Skin epidermis (tissue), 12 donors: ENCODE measurements at regions not wholly inside any gene's neighbourhood (a gene's known extent, or its start where the extent isn't known, plus 50 kb on each side); places are given as distances from the start of the nearest gene placed in this dataset.
A peak's percentile ranks its signal among the peaks of the same experiment; 100 is the strongest.
"Not testable (repeated sequence)": the region's sequence is repeated elsewhere in the genome, so short reads cannot be mapped to it uniquely, and the experiment has no call there.

Source experiments
- H3K27ac ChIP-seq, 21 experiments: fragments of 200-600 bp; sonication (generic) in 11 of 21; one replicate each; pipeline ENCODE4 v1.5.0; 2020; ENCODE audit warnings: mild to moderate bottlenecking in 3 of 21, inconsistent platforms in 2 of 21, moderate library complexity in 2 of 21
- H3K4me3 ChIP-seq, 7 experiments: fragments of 200-600 bp; sonication (generic) in 2 of 7; one replicate each; pipeline ENCODE4 v1.5.0; 2020; ENCODE audit warnings: inconsistent platforms in 2 of 7, mild to moderate bottlenecking in 2 of 7, moderate library complexity in 1 of 7

- Histone ChIP-seq H3K27ac (no peak overlapping the region), H3K4me3 (no peak overlapping the region)
These were observed 462.9 kb downstream of the RAB38 start for GRCh38 chr11:87712391-87712790.

DNA sequence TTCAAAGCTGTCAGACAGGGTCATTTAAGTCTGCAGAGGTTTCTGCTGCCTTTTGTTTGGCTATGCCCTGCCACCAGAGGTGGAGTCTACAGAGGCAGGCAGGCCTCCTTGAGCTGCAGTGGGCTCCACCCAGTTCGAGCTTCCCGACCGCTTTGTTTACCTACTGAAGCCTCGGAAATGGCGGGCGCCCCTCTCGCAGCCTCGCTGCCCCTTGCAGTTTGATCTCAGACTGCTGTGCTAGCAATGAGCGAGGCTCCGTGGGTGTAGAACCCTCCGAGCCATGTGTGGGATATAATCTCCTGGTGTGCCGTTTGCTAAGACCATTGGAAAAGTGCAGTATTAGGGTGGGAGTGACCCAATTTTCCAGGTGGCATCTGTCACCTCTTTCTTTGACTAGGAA lies 471.7 kb downstream of the RAB38 start:
- not testable (repeated sequence) for H3K27ac ChIP-seq, H3K4me3 ChIP-seq

- Histone ChIP-seq H3K4me3 (no peak overlapping the region), H3K27ac (no peak overlapping the region)
These were observed 499.2 kb downstream of the RAB38 start for GRCh38 chr11:87675993-87676392.

DNA sequence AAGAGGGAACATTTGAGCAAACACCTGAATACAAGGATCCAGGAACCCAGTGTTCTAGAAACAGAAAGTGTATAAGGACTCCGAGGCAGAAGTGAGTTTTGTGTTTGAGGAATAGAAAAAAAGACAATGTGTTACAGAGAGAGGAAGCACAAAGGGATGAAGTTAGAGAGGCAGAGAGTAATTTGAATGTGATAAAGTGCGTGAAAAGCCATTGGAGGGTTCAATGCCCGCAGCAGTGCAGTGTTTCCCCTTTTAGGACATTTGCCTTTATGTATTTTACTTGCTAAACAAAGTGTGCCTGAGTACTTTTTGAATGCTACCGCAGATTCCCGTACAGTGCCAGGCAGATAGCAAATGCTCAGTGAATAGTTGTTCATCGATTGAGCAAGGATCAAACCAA lies 508.5 kb downstream of the RAB38 start:
- Histone ChIP-seq H3K4me3 (no peak overlapping the region), H3K27ac (no peak overlapping the region)

GRCh38 chr11:87662287-87662686 lies 513.0 kb downstream of the RAB38 start:
- Histone ChIP-seq H3K27ac (peak overlapping the region in 1 of 21 experiments; percentile 14), H3K4me3 (no peak overlapping the region)

- Histone ChIP-seq H3K4me3 (no peak overlapping the region), H3K27ac (peak overlapping the region in 1 of 21 experiments; percentile 50)
These were observed 514.1 kb downstream of the RAB38 start for GRCh38 chr11:87660926-87661660.

GRCh38 chr11:87659807-87660206 lies 515.4 kb downstream of the RAB38 start:
- no peak overlapping the region for H3K27ac ChIP-seq

DNA sequence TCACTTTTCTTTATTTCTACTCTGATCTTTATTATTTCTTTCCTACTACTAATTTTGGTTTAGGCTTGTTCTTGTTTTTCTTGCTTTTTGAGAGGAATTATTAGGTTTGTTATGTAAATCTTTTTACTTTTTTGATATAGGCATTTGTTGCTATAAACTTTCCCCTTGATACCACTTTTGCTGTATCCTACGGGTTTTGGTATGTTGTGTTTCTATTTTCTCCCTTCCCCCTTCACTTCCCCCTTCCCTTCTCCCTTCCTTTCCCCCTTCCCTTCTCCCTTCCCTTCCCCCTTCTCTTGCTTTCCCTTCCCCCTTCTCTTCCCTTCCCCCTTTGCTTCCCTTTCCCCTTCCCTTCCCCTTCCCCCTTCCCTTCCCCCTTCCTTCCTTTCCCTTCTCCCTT lies 529.6 kb downstream of the RAB38 start:
- Histone ChIP-seq H3K27ac (no peak overlapping the region), H3K4me3 (no peak overlapping the region)

More at GRCh38 chr11:87659807-87660206, 515.4 kb downstream of the RAB38 start:
- H3K4me3 ChIP-seq = no peak overlapping the region

DNA sequence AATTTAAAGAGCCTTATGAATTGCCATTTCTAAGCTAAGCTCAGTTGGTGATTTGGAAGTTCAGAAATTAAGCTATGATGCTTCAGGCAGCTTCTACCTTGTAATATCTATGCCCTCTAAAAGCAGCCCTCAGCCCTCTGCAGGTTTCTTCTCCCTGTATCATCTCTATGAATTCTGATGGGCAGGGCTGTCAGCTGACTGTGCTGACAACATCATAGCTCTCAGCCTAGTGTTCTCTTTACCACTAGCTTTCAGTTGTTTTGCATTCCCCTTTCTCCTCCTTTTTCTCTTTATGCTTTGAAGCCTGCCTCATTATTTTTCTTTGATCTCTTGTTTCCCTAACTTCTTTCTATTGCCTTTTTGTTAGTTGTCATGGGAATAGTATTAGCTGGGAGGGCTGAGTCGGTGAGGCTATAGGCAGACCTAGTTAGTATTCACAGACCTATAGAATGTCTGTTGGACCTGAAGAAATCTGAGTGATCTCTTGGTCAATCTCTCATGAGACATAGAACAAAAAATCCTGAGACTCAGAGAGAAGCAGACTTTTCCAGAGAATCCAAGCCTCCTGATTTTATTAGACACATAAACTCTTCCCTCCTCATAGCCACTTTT lies 535.4 kb downstream of the RAB38 start:
- no peak overlapping the region for H3K27ac ChIP-seq
- H3K4me3 ChIP-seq = no peak overlapping the region

- no peak overlapping the region for H3K4me3 ChIP-seq
- H3K27ac ChIP-seq = no peak overlapping the region
These were observed 540.2 kb downstream of the RAB38 start for GRCh38 chr11:87635001-87635400.

DNA sequence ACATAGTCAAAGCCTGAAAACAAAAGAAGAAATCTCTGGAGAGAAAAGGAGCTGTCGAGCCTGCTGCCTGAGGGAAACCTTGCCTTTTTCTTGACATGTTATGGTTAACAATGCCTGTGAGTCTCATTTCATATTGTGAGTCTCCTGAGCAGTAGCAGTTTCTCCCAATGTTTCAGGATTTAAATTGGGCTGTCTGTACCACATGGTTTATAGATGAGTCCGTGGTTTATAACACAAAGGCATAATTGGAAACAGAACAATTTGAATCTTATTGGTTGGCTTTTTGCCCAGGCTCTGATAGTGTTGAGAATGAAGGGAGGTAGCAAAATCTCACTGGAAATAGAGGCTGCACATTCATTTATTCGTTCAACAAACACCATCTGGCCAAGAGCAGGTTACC lies 540.9 kb downstream of the RAB38 start:
- H3K27ac ChIP-seq = no peak overlapping the region

GRCh38 chr11:87628957-87629356 lies 546.3 kb downstream of the RAB38 start:
- Histone ChIP-seq H3K27ac (no peak overlapping the region), H3K4me3 (no peak overlapping the region)

More for the DNA sequence above, 540.9 kb downstream of the RAB38 start:
- H3K4me3 ChIP-seq = no peak overlapping the region

DNA sequence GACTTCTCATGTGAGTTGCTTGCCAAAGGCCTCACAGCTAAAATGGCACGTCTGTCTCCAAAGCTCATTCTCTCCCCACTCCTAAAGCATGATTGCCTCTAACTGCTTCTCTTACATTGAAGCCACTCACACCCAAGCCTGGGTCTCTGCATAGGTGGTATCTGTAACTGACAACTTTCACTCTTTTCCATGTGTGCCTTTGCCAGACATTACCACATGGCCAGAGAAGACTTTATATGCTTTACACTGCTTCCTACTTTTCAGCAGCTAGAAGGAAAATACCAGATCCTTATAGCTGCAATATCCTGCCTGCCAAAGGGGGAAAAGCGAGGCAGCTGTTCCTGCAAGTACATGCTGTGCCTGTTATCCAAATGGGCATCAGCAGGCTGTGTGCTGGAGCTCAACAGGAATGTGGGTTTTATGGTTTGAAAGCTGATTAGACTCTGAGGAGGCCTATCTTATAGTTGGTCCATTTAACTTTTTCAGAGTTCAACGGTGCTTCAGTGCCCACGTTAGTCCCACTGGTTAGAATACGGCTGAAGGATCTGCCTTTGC lies 547.1 kb downstream of the RAB38 start:
- Histone ChIP-seq H3K4me3 (no peak overlapping the region), H3K27ac (no peak overlapping the region)

DNA sequence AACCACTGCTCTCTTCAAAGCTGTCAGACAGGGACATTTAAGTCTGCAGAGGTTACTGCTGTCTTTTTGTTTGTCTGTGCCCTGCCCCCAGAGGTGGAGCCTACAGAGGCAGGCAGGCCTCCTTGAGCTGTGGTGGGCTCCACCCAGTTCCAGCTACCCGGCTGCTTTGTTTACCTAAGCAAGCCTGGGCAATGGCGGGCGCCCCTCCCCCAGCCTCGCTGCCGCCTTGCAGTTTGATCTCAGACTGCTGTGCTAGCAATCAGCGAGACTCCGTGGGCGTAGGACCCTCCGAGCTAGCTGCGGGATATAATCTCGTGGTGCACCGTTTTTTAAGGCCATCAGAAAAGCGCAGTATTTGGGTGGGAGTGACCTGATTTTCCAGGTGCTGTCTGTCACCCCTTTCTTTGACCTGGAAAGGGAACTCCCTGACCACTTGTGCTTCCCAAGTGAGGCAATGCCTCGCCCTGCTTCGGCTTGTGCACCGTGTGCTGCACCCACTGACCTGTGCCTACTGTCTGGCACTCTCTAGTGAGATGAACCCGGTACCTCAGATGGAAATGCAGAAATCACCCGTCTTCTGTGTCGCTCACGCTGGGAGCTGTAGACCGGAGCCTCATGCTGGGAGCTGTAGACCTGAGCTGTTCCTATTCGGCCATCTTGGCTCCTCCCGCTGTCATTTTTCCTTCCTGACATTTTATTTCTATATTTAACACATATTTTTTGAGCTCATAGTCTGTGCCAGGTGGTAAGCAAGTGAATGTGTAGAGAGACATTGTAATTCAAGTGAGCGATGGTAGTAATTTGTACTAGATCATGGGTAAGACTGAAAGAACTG lies 551.5 kb downstream of the RAB38 start:
- not testable (repeated sequence) for H3K27ac ChIP-seq

DNA sequence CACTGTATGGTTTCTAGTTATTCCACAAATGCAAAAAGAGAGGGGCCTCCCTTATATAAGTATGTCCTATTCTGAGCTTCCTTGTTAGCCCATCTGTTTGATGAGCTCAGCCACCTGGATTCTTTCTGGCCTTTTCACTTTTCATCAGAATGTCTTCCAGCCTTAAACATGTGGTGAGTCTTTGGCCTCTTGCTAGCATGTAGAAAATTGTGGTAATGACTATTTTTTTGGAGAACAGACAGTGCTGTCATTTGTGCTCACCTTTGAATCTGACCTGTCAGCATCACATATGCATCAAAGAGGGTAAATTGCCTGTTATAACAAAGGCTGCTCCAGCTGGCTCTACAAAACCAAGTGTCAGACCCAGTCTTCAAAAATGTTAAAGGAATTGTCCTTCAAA lies 558.7 kb downstream of the RAB38 start:
- no peak overlapping the region for H3K4me3 ChIP-seq

More for the DNA sequence above, 551.5 kb downstream of the RAB38 start:
- H3K4me3 ChIP-seq = not testable (repeated sequence)

DNA sequence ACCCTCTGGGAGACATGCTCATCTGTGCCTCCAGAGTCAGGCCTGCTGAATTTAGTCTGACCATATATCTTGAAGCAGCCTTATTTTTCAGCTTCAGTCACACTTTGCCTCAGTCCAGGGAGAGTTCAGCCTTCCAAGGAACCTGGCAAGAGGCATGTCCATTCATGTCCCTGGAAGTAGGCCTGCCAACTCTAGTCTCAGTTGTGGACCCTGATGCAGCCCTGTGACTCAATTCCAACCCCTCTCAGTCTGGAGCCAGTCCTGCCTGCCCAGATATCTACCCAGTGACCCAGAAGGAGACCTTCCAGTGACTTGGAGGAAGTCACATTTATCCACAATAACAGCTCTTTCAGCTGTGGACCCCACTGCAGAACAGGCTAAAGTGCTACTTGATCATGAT lies 566.6 kb downstream of the TMEM135 start:
- Histone ChIP-seq H3K27ac (no peak overlapping the region), H3K4me3 (no peak overlapping the region)

More for the DNA sequence above, 558.7 kb downstream of the RAB38 start:
- no peak overlapping the region for H3K27ac ChIP-seq

GRCh38 chr11:87603887-87604286 lies 566.2 kb downstream of the TMEM135 start:
- Histone ChIP-seq H3K4me3 (no peak overlapping the region), H3K27ac (no peak overlapping the region)

- H3K27ac ChIP-seq = no peak overlapping the region
- H3K4me3 ChIP-seq = no peak overlapping the region
These were observed 565.0 kb downstream of the TMEM135 start for GRCh38 chr11:87602776-87603175.

- Histone ChIP-seq H3K4me3 (no peak overlapping the region), H3K27ac (no peak overlapping the region)
These were observed 563.2 kb downstream of the TMEM135 start for GRCh38 chr11:87600938-87601337.

DNA sequence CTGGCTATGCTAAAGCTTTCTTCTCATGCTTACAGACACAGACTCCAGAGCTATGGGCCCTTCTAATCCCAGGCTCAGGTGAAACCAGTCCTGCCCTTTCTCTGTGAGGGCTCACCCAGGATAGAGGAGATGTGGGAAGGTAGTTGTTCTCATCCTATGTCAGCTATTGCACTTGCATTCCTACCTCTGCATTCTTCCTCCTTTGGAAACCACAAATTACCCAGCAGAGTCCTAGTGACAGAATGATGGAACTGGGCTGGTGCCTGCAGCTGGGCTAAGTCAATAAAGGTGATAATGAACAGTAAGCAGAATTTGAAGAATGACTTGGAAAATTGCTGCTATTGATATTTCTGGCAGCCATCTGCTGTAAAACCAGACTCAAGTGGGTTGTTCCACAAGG lies 560.0 kb downstream of the TMEM135 start:
- no peak overlapping the region for H3K27ac ChIP-seq
- H3K4me3 ChIP-seq = no peak overlapping the region
